HCT116 (cell line): ENCODE measurements at regions not wholly inside any gene's neighbourhood (a gene's known extent, or its start where the extent isn't known, plus 50 kb on each side); places are given as distances from the start of the nearest gene placed in this dataset.

ENCODE experiments used
- ATAC-seq: fragments of 200-7000 bp; cut with Tn5 transposase; 2 replicates; pipeline ENCODE4 v1.9.1; 2020; ENCODE audit warnings: mild to moderate bottlenecking, moderate library complexity
- BruUV-seq: library from RNA; stranded (reverse); fragments of 400-500 nt; replicated peaks from 2 replicates; lab custom pipeline; 2021; lab: Mats Ljungman, UMichigan
- CTCF ChIA-PET: fragments of 300-600 bp; sonication (Branson Sonifier 250); formaldehyde crosslinking; loops from one replicate; lab custom pipeline; 2021; ENCODE audit warnings: antibody characterized with exemption; lab: Charles Lee
- POLR2A ChIA-PET: fragments of 300-600, 350-600 bp; sonication (Branson Sonifier 250); formaldehyde crosslinking; loops from one replicate; lab custom pipeline; 2021; ENCODE audit warnings: antibody characterized with exemption; lab: Charles Lee
- RAD21 ChIA-PET, 2 experiments: fragments of 300-600 bp; sonication (Branson Sonifier 250); formaldehyde crosslinking; loops; one replicate each; lab custom pipeline; 2023; ENCODE audit warnings: low total read pairs in 2 of 2; ENCODE audit not compliant: uncharacterized antibody in 2 of 2, unreplicated experiment in 2 of 2, low non-redundant PET in 1 of 2; lab: Charles Lee
- DNase-seq: peaks from one replicate; pipeline ENCODE4 v3.0.0-alpha.2; 2010; ENCODE audit warnings: low read depth, low spot score
- H2AFZ ChIP-seq: fragments of 200-600 bp; shearing (Covaris generic), sonication (generic); 2 replicates; pipeline ENCODE4 v1.6.1; 2017; ENCODE audit warnings: low read depth, mixed run types, mixed read lengths, antibody characterized with exemption, low read length; ENCODE audit not compliant: poor library complexity, severe bottlenecking
- H3K27ac ChIP-seq: 2 replicates; pipeline ENCODE4 v1.5.1; 2012; ENCODE audit warnings: low read depth, low read length
- H3K27me3 ChIP-seq: fragments of 200-600 bp; sonication (generic); 2 replicates; pipeline ENCODE4 v1.6.1; 2016; ENCODE audit warnings: mixed run types, low read length, mixed read lengths; ENCODE audit not compliant: insufficient read depth
- H3K36me3 ChIP-seq, 2 experiments: fragments of 200-500 bp in 1 of 2; fragments of 200-600 bp in 1 of 2; sonication (Bioruptor generic) in 1 of 2; sonication (generic) in 1 of 2; 2 replicates each; pipeline versions ENCODE4 v1.5.1 to v1.6.1; 2014 to 2016; ENCODE audit warnings: low read length in 2 of 2, inconsistent platforms in 1 of 2, mixed read lengths in 1 of 2, mixed run types in 1 of 2; ENCODE audit not compliant: insufficient read depth in 2 of 2, control insufficient read depth in 1 of 2
- H3K4me1 ChIP-seq, 2 experiments: fragments of 200-600 bp in 1 of 2; sonication (generic) in 1 of 2; 2 replicates each; pipeline versions ENCODE4 v1.5.1 to v1.6.1; 2012 to 2017; ENCODE audit warnings: low read length in 2 of 2, inconsistent platforms in 1 of 2, mild to moderate bottlenecking in 1 of 2, mixed read lengths in 1 of 2, mixed run types in 1 of 2, moderate library complexity in 1 of 2; ENCODE audit not compliant: insufficient read depth in 2 of 2, control insufficient read depth in 1 of 2
- H3K4me2 ChIP-seq: fragments of 200-600 bp; sonication (generic); 2 replicates; pipeline ENCODE4 v1.6.1; 2017; ENCODE audit warnings: mixed run types, low read length, mixed read lengths
- H3K4me3 ChIP-seq, 2 experiments: fragments of 200-600 bp in 1 of 2; sonication (generic) in 1 of 2; replicated peaks in 1 of 2; 2 replicates each; pipeline ENCODE4 v1.5.1; 2011 to 2016; ENCODE audit warnings: low read length in 2 of 2, control low read depth in 1 of 2, low read depth in 1 of 2, mild to moderate bottlenecking in 1 of 2, mixed read lengths in 1 of 2, mixed run types in 1 of 2
- H3K79me2 ChIP-seq: fragments of 200-600 bp; sonication (generic); 2 replicates; pipeline ENCODE4 v1.6.1; 2017; ENCODE audit warnings: mild to moderate bottlenecking, mixed run types, low read length, moderate library complexity, mixed read lengths; ENCODE audit not compliant: insufficient read depth
- H3K9ac ChIP-seq: fragments of 200-600 bp; sonication (generic); 2 replicates; pipeline ENCODE4 v1.6.1; 2016; ENCODE audit warnings: low read length, mixed read lengths
- H3K9me2 ChIP-seq: fragments of 200-600 bp; sonication (generic), shearing (Covaris generic); 2 replicates; pipeline ENCODE4 v1.6.1; 2017; ENCODE audit warnings: mixed run types, mild to moderate bottlenecking, moderate library complexity; ENCODE audit not compliant: insufficient read depth
- H3K9me3 ChIP-seq, 2 experiments: fragments of 200-500 bp in 1 of 2; fragments of 200-600 bp in 1 of 2; sonication (Bioruptor generic) in 1 of 2; sonication (generic) in 1 of 2; 2 replicates each; pipeline ENCODE4 v1.6.1; 2014 to 2017; ENCODE audit warnings: low read length in 2 of 2, mixed read lengths in 2 of 2, inconsistent platforms in 1 of 2, low read depth in 1 of 2, mild to moderate bottlenecking in 1 of 2, mixed run types in 1 of 2, moderate library complexity in 1 of 2; ENCODE audit not compliant: control insufficient read depth in 1 of 2, insufficient read depth in 1 of 2
- H4K20me1 ChIP-seq: fragments of 200-600 bp; sonication (generic), shearing (Covaris generic); 2 replicates; pipeline ENCODE4 v1.6.1; 2017; ENCODE audit warnings: mixed run types, mild to moderate bottlenecking, moderate library complexity; ENCODE audit not compliant: insufficient read depth
- CBX3 ChIP-seq: IDR thresholded peaks from 2 replicates; pipeline ENCODE4 v1.6.1; 2012; ENCODE audit warnings: low read depth
- CEBPB ChIP-seq: IDR thresholded peaks from 2 replicates; pipeline ENCODE4 v1.6.1; 2012; ENCODE audit warnings: low read depth
- CTCF ChIP-seq, 3 experiments: fragments of 200-600 bp in 1 of 3; sonication (generic) in 1 of 3; IDR thresholded peaks in 2 of 3; conservative IDR thresholded peaks in 1 of 3; 2 replicates each; pipeline ENCODE4 v1.5.1; 2012 to 2017; ENCODE audit warnings: low read depth in 2 of 3, low read length in 2 of 3, antibody characterized with exemption in 1 of 3, borderline replicate concordance in 1 of 3, control low read depth in 1 of 3, mild to moderate bottlenecking in 1 of 3, mixed read lengths in 1 of 3, mixed run types in 1 of 3, moderate library complexity in 1 of 3; ENCODE audit not compliant: insufficient read depth in 1 of 3
- EGR1 ChIP-seq: IDR thresholded peaks from 2 replicates; pipeline ENCODE4 v1.6.1; 2012; ENCODE audit warnings: low read depth
- EZH2 ChIP-seq: fragments of 200-600 bp; sonication (generic); IDR thresholded peaks from 2 replicates; pipeline ENCODE4 v1.6.1; 2017; ENCODE audit warnings: antibody characterized with exemption, mixed run types
- EZH2phosphoT487 ChIP-seq: fragments of 200-600 bp; IDR thresholded peaks from 2 replicates; pipeline ENCODE4 v1.6.1; 2018; ENCODE audit warnings: antibody characterized with exemption, borderline replicate concordance
- FOSL1 ChIP-seq: IDR thresholded peaks from 2 replicates; pipeline ENCODE4 v1.6.1; 2012; ENCODE audit warnings: low read depth
- JUND ChIP-seq: IDR thresholded peaks from 2 replicates; pipeline ENCODE4 v1.6.1; 2012
- MAX ChIP-seq: IDR thresholded peaks from 2 replicates; pipeline ENCODE4 v1.6.1; 2012
- POLR2A ChIP-seq: IDR thresholded peaks from 2 replicates; pipeline ENCODE4 v1.7.0; 2011; ENCODE audit warnings: borderline replicate concordance; ENCODE audit not compliant: insufficient read depth, insufficient read length; ENCODE audit errors: extremely low read depth
- POLR2AphosphoS5 ChIP-seq: IDR thresholded peaks from 2 replicates; pipeline ENCODE4 v1.6.1; 2011; ENCODE audit warnings: mild to moderate bottlenecking, low read depth, low read length, moderate library complexity
- RAD21 ChIP-seq: IDR thresholded peaks from 2 replicates; pipeline ENCODE4 v1.6.1; 2012; ENCODE audit warnings: low read depth, mild to moderate bottlenecking
- SRF ChIP-seq: IDR thresholded peaks from 2 replicates; pipeline ENCODE4 v1.6.1; 2012; ENCODE audit warnings: low read depth
- TCF7L2 ChIP-seq: IDR thresholded peaks from 2 replicates; pipeline ENCODE4 v1.7.0; 2011; ENCODE audit warnings: borderline replicate concordance, inconsistent platforms; ENCODE audit not compliant: insufficient read depth, insufficient read length; ENCODE audit errors: extremely low read depth
- ZBTB33 ChIP-seq: IDR thresholded peaks from 2 replicates; pipeline ENCODE4 v1.6.1; 2011; ENCODE audit warnings: mild to moderate bottlenecking, low read length, moderate library complexity; ENCODE audit not compliant: insufficient replicate concordance; ENCODE audit errors: extremely low read depth
- ZFX ChIP-seq: fragments of 450-650 bp; IDR thresholded peaks from 2 replicates; pipeline ENCODE4 v1.6.1; 2017
- intact Hi-C: fragments of 100-400 bp; cut with micrococcal nuclease; formaldehyde crosslinking; loops from 2 replicates; pipeline ENCODE4 v1.10.0; 2022
- TF ChIP-seq, protein P1 (sequence below): IDR thresholded peaks from 2 replicates; pipeline ENCODE4 v1.6.1; 2012

- POLR2A ChIA-PET: no interaction called here
- no peak for ATAC-seq
Measured at GRCh38 chr16:62089715-62090114, 53.5 kb upstream of the CDH8 start.

DNA sequence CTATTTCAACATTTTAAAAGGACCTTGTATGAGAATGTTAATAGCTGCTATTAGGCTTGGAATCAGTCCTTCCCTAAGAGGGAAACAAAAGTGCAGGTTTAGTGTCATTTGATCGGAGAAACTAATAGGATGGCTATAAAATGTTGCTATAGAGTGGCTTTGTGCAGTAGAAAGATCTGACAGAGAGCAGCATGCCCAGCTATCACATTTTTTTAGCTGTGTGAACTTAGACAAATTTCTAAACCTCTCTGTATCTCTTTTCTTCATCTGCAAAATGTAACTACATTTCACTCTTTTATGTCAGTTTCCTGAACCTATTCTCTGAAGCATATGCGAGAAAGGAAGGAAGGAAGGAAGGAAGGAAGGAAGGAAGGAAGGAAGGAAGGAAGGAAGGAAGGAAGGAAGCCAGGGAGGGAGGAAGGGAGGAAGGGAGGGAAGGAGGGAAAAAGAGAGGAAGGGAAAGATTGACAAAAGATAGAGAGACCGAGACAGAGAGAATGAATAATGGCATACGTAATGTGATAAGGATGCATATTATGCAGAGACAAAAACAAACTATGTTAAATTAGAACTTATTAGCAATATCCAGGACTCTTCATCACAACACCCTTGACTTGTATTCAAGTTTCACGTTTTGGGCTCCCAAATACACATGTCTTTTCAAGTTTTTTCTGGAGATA is 52.6 kb upstream of the CDH8 start:
- no peaks in the 10 kb centered on the region for H3K4me1 ChIP-seq
- no peaks in the 10 kb centered on the region for H3K36me3 ChIP-seq
- DNase-seq (no peak), ATAC-seq (no peak)
- no peaks in the 10 kb centered on the region for H4K20me1 ChIP-seq
- H3K27me3 ChIP-seq: no peaks in the 10 kb centered on the region
- TF ChIP-seq CTCF (IDR thresholded peaks at IDR 0.05 in 2 of 3, conservative IDR thresholded peaks at IDR 0.05 in 1 of 3; ENCODE audit: borderline replicate concordance in 1 of 3, insufficient read depth in 1 of 3, low read depth in 2 of 3, low read length in 2 of 3) (no peak), EGR1 (no peak), TCF7L2 (no peak), ZFX (no peak), MAX (no peak), RAD21 (no peak), CBX3 (no peak), POLR2A (no peak), FOSL1 (no peak), SRF (no peak), CEBPB (no peak), EZH2 (no peak), POLR2AphosphoS5 (no peak), ZBTB33 (no peak)
- ChIA-PET RAD21 (no interaction called here), POLR2A (no interaction called here), CTCF (no interaction called here)
- no peak overlapping the region for H2AFZ ChIP-seq
- H3K27ac ChIP-seq: no peak overlapping the region
- BruUV-seq: no TSS peak
- H3K9me2 ChIP-seq: no peaks in the 10 kb centered on the region
- no peak overlapping the region for H3K4me2 ChIP-seq
- no peaks in the 10 kb centered on the region for H3K79me2 ChIP-seq
- H3K9ac ChIP-seq: no peak overlapping the region
- H3K9me3 ChIP-seq: peaks cover 10% of the 10 kb centered on the region in 2 experiments; a peak in 2 of 4 replicates
- H3K4me3 ChIP-seq: no peak overlapping the region
- intact Hi-C loops: no loop called here

More at GRCh38 chr16:62089715-62090114, 53.5 kb upstream of the CDH8 start:
- no peaks in the 10 kb centered on the region for H3K9me2 ChIP-seq
- H3K4me3 ChIP-seq: no peak overlapping the region
- H2AFZ ChIP-seq: no peak overlapping the region
- H3K9ac ChIP-seq: no peak overlapping the region
- H3K9me3 ChIP-seq: peaks cover 9 to 10% of the 10 kb centered on the region in 2 experiments; a peak in 2 of 4 replicates
- no peaks in the 10 kb centered on the region for H3K27me3 ChIP-seq
- intact Hi-C loops: no loop called here
- ChIA-PET RAD21 (no interaction called here), CTCF (no interaction called here)
- BruUV-seq: no TSS peak
- H3K4me2 ChIP-seq: no peak overlapping the region
- H3K27ac ChIP-seq: no peak overlapping the region
- DNase-seq: no peak
- H4K20me1 ChIP-seq: no peaks in the 10 kb centered on the region
- H3K79me2 ChIP-seq: no peaks in the 10 kb centered on the region
- no peaks in the 10 kb centered on the region for H3K36me3 ChIP-seq
- no peaks in the 10 kb centered on the region for H3K4me1 ChIP-seq
- TF ChIP-seq EGR1 (no peak), SRF (no peak), JUND (no peak), EZH2 (no peak), EZH2phosphoT487 (no peak), FOSL1 (no peak), POLR2A (no peak), ZFX (no peak)
- TF ChIP-seq, protein P1, sequence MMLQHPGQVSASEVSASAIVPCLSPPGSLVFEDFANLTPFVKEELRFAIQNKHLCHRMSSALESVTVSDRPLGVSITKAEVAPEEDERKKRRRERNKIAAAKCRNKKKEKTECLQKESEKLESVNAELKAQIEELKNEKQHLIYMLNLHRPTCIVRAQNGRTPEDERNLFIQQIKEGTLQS: no peak
